GM21737 (cell line): ENCODE measurements at regions not wholly inside any gene's neighbourhood (a gene's known extent, or its start where the extent isn't known, plus 50 kb on each side); places are given as distances from the start of the nearest gene placed in this dataset.
"Not testable (repeated sequence)": the region's sequence is repeated elsewhere in the genome, so short reads cannot be mapped to it uniquely, and the experiment has no call there.

Experiments
- ATAC-seq: cut with Tn5 transposase; IDR thresholded peaks from one replicate; pipeline ENCODE4 v1.9.1; 2021; ENCODE audit warnings: mild to moderate bottlenecking, moderate library complexity; ENCODE audit not compliant: unreplicated experiment

DNA sequence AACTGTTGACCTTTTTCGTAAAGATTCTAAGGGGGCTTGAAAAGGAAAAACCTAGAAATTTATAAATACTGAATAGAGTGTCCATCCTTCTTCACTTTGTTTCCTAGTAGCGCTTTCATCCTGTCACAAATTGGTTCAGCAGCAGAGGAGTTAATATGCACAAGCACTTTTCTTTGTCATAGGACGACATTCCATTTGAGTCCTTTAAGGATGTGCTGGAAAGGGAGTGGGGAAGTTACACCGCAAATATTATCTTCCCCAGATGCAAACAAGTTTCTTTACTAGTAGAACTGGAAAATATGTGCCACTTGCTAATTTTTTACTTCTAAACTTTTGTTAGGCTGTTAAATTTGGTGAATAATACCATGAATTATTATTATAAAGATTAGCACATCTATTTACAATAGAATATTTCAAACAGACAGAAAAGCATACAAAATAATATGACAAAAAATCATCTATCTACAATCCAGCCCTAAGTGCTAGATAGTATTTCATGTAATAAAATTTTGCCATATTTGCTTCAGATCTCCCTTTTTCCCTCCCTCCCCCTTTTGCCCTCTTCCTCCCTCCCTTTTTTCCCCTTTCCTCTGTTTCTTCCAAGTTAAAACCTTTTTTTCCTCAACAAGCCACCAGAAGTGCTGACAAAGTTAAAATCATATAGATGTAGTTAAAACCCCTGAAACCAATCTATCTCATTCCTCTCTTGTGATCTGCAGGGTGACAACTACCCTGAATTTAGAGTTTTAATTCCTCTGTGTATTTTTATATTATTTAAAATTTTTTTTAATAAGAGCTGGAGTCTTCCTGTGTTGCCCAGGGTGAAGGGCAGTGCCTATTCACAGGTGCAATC is 50.5 kb upstream of the MAP4K3 start:
- no peak for ATAC-seq

DNA sequence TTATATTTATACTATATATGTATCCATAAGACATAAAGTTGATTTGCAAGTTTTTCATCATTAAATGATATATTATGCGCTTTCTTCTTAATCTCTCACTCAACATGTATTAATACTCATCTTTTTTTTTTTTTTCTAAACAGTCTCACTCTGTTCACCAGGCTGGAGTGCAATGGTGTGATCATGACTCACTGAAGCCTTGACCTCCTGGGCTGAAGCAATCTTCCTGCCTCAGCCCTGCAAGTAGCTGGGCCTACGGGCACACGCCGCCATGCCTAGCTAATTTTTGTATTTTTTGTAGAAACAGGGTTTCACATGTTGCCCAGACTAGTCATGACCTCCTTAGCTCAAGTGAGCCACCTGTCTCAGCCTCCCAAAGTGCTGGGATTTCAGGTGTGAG is 51.4 kb upstream of the MAP4K3 start:
- no peak for ATAC-seq

- no peak for ATAC-seq
Observed at GRCh38 chr2:39490586-39490985, 53.5 kb upstream of the MAP4K3 start.

- no peak for ATAC-seq
Observed at GRCh38 chr2:39491653-39492052, 54.6 kb upstream of the MAP4K3 start.

GRCh38 chr2:39492095-39492590 is 55.1 kb upstream of the MAP4K3 start:
- peak; percentile 97 for ATAC-seq

GRCh38 chr2:39492716-39493115 is 55.6 kb upstream of the MAP4K3 start:
- ATAC-seq = no peak

DNA sequence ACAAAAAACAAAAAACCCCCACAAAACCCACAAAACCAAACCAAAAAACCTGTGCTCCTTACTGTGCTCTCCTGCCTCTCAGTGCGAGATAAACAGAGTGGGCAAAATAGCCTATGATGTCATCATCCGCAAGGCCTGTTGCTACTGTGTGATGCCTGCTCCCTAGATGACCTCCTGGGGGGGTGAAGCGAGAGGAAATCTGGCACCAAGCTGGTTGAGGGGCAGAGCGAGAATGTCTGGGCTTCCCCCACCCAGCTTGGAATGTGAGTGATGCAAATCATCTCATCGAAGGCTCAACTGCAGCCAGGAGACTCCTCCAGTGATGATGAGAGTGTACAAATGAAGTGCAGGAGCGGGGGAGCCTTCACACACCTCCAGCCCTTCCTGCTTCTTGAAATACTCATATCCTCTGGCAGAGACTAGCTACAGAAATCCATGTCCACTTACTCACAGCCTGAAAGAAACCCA is 57.7 kb upstream of the MAP4K3 start:
- ATAC-seq = peak; percentile 41

DNA sequence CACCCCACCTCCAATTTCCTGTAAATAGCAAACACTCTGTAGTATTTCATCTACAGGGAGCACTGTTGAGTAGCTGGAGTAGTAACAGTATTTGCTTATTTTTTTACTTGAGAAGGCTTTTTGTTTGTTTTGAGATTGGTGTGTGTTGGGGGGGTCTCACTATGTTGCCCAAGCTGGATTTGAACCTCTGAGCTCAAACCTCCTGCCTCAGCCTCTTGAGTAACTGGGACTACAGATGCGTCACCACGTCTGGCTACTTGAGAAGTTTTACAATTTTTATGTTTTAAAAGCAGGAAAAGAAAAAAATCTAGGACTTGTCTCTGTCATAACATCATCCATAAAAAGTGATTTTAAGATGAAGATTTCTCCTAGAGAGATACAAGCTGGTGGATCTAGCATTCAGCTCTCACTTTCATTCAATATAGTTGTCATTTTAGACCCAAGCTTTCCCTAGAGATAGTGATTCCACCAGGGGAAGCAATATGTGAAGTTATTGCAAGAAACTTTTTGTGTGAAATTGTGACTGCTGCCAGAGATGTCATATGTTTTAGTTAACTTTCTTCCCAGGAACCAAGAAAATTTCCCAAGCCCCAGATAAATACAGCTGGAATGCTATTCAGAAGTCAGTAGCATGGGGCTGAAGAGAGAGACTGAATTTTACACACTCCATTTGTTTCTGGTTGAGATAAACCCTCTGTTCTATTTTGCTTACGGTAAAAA is 60.2 kb upstream of the MAP4K3 start:
- ATAC-seq = no peak

GRCh38 chr2:39498176-39498575 is 61.1 kb upstream of the MAP4K3 start:
- ATAC-seq = not testable (repeated sequence)

GRCh38 chr2:39498786-39499185 is 61.7 kb upstream of the MAP4K3 start:
- ATAC-seq = no peak

DNA sequence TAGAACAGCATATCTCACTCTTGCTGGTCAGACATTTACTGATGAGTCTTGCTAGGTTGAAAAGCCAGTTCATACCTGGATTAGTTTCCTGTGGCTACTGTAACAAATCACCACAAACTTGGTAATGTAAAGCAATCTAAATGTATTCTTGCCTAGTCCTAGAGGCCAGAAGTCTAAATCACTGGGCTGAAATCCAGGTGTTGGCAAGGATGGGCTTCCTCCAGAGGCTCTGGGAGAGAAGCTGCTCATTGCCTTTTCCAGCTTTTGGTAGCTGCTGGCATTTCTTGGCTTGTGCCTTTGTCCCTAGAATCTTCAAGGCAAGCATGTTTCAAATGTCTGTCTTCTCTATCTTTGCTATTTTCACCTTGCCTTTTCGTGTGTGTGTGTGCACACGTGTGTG is 62.3 kb upstream of the MAP4K3 start:
- no peak for ATAC-seq

DNA sequence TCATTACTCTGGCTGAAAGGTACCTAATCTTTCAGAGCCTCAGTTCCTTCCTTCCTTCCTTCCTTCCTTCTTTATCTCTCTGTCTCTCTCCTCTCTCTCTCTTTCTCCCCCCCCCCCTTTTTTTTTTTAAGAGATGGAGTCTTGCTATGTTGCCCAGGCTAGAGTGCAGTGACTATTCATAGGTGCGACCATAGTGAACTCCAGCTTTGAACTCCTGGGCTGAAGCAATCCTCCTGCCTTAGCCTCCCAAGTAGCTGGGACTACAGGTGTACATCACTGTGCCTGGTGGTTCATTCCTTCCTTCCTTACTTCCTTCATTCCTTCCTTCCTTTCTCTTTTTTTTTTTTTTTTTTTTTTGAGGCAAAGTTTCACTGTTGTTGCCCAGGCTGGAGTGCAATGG is 64.3 kb upstream of the MAP4K3 start:
- ATAC-seq = no peak

DNA sequence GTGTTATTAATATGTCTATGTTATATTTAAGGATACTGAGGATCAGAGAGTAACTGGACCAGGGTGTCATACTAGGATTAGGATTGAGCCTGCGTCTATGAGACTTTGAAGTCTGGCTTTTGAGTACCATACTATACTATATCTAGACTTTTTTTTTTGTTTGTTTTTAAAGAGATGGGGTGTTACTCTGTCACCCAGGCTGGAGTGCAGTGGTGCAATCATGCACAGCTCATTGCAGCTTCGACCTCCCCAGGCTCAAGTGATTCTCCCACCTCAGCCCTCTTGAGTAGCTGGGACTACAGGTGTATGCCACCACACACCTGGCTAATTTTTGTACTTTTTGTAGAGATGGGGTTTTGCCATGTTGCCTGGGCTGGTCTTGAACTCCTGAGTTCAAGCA is 66.2 kb upstream of the MAP4K3 start:
- no peak for ATAC-seq

DNA sequence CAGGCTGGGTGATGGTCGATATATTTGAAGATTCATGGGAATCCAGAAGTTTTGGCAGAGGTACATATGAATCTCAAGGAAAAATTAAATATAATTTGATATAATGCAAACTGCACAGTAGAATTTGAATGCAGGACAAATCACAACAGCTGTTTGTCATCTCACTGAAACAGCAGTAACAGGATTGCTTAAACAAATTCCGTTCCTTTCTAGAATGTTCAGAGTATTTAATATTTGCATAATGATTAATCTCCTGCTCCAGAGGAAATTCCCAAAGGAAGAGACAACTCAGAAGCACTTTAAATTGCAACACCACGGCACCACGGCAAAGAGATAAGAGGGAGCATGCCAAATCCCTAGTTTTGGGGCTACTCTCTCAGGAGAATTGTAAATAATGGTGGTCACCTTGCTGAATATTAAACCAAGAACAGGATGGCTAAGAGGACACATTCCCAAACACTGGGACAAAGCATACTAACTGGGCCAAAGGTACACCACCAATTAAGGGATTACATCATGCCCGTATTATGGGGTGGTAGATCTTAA is 67.8 kb upstream of the MAP4K3 start:
- ATAC-seq = no peak

DNA sequence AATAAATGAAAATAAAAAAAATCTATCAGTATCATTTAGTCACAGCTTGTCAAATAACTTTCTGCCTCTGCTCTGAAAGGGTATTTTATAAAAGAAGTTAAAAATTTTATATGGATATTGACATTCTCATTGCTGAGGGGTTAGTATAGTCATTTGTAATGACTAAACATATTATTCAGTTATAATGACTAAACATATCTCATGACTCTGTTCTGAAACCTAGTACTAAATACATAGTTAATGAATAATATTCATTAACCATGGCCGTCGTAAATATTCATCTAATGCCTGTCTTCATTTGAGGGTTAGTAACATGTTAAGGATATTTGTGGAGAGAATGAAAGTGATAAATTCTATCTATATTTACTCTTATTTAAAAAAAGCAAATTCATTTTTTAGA is 69.1 kb upstream of the MAP4K3 start:
- no peak for ATAC-seq

GRCh38 chr2:39508198-39508597 is 71.1 kb upstream of the MAP4K3 start:
- no peak for ATAC-seq

DNA sequence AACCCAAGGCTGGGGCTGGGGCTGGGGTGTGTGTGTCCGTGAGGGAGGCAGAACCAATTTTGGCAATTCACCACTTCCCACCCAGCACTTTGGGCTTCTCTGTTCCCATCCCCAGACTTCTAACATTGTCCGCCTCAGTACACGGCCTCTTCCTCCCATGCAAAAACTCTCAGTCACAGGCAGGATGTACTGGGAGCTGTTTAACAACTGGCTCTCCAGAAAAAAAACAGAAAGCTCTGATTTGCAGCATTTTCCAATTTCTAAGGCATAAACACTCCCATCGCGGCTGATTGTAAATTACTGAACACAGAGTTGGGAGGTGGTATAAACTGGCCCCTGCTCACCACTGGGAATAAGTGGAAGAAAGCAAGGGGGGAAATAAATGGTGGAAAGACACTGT is 73.1 kb upstream of the MAP4K3 start:
- ATAC-seq = no peak

- ATAC-seq = no peak
Observed at GRCh38 chr2:39511219-39511604, 74.1 kb upstream of the MAP4K3 start.

GRCh38 chr2:39511605-39512433 is 74.7 kb upstream of the MAP4K3 start:
- no peak for ATAC-seq

DNA sequence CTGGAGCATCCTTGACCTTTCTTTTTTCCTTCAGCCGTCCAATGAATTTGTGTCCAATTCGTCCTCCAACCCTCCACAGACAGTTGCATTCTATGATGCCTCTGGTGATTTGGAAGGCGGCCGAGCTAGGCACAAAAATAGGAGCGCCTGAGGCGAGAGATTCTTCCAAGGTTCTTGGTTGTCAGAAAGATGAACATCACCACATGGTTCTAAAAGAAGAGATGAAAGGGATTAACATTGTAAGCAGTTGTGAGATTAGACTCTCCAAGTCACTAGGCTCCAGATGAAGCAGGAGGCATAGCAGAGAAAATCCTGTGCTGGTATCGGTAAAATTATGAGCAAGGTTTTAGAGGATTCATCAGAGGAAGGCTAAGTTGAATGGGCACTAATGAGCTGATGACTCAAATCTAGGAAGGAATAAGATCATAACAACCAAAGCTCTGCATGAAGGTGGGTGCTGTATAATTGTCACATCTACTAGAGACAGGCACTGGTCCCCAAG is 75.4 kb upstream of the MAP4K3 start:
- ATAC-seq = no peak

GRCh38 chr2:39512941-39513340 is 75.9 kb upstream of the MAP4K3 start:
- ATAC-seq = no peak
